HCT116 (cell line): ENCODE measurements at regions not wholly inside any gene's neighbourhood (a gene's known extent, or its start where the extent isn't known, plus 50 kb on each side); places are given as distances from the start of the nearest gene placed in this dataset.

Experiments
- ATAC-seq: fragments of 200-7000 bp; cut with Tn5 transposase; 2 replicates; pipeline ENCODE4 v1.9.1; 2020; ENCODE audit warnings: mild to moderate bottlenecking, moderate library complexity
- BruUV-seq: library from RNA; stranded (reverse); fragments of 400-500 nt; replicated peaks from 2 replicates; lab custom pipeline; 2021; lab: Mats Ljungman, UMichigan
- CTCF ChIA-PET: fragments of 300-600 bp; sonication (Branson Sonifier 250); formaldehyde crosslinking; loops from one replicate; lab custom pipeline; 2021; ENCODE audit warnings: antibody characterized with exemption; lab: Charles Lee
- POLR2A ChIA-PET: fragments of 300-600, 350-600 bp; sonication (Branson Sonifier 250); formaldehyde crosslinking; loops from one replicate; lab custom pipeline; 2021; ENCODE audit warnings: antibody characterized with exemption; lab: Charles Lee
- RAD21 ChIA-PET, 2 experiments: fragments of 300-600 bp; sonication (Branson Sonifier 250); formaldehyde crosslinking; loops; one replicate each; lab custom pipeline; 2023; ENCODE audit warnings: low total read pairs in 2 of 2; ENCODE audit not compliant: uncharacterized antibody in 2 of 2, unreplicated experiment in 2 of 2, low non-redundant PET in 1 of 2; lab: Charles Lee
- DNase-seq: peaks from one replicate; pipeline ENCODE4 v3.0.0-alpha.2; 2010; ENCODE audit warnings: low read depth, low spot score
- H2AFZ ChIP-seq: fragments of 200-600 bp; shearing (Covaris generic), sonication (generic); 2 replicates; pipeline ENCODE4 v1.6.1; 2017; ENCODE audit warnings: low read depth, mixed run types, mixed read lengths, antibody characterized with exemption, low read length; ENCODE audit not compliant: poor library complexity, severe bottlenecking
- H3K27ac ChIP-seq: 2 replicates; pipeline ENCODE4 v1.5.1; 2012; ENCODE audit warnings: low read depth, low read length
- H3K27me3 ChIP-seq: fragments of 200-600 bp; sonication (generic); 2 replicates; pipeline ENCODE4 v1.6.1; 2016; ENCODE audit warnings: mixed run types, low read length, mixed read lengths; ENCODE audit not compliant: insufficient read depth
- H3K36me3 ChIP-seq, 2 experiments: fragments of 200-500 bp in 1 of 2; fragments of 200-600 bp in 1 of 2; sonication (Bioruptor generic) in 1 of 2; sonication (generic) in 1 of 2; 2 replicates each; pipeline versions ENCODE4 v1.5.1 to v1.6.1; 2014 to 2016; ENCODE audit warnings: low read length in 2 of 2, inconsistent platforms in 1 of 2, mixed read lengths in 1 of 2, mixed run types in 1 of 2; ENCODE audit not compliant: insufficient read depth in 2 of 2, control insufficient read depth in 1 of 2
- H3K4me1 ChIP-seq, 2 experiments: fragments of 200-600 bp in 1 of 2; sonication (generic) in 1 of 2; 2 replicates each; pipeline versions ENCODE4 v1.5.1 to v1.6.1; 2012 to 2017; ENCODE audit warnings: low read length in 2 of 2, inconsistent platforms in 1 of 2, mild to moderate bottlenecking in 1 of 2, mixed read lengths in 1 of 2, mixed run types in 1 of 2, moderate library complexity in 1 of 2; ENCODE audit not compliant: insufficient read depth in 2 of 2, control insufficient read depth in 1 of 2
- H3K4me2 ChIP-seq: fragments of 200-600 bp; sonication (generic); 2 replicates; pipeline ENCODE4 v1.6.1; 2017; ENCODE audit warnings: mixed run types, low read length, mixed read lengths
- H3K4me3 ChIP-seq, 2 experiments: fragments of 200-600 bp in 1 of 2; sonication (generic) in 1 of 2; replicated peaks in 1 of 2; 2 replicates each; pipeline ENCODE4 v1.5.1; 2011 to 2016; ENCODE audit warnings: low read length in 2 of 2, control low read depth in 1 of 2, low read depth in 1 of 2, mild to moderate bottlenecking in 1 of 2, mixed read lengths in 1 of 2, mixed run types in 1 of 2
- H3K79me2 ChIP-seq: fragments of 200-600 bp; sonication (generic); 2 replicates; pipeline ENCODE4 v1.6.1; 2017; ENCODE audit warnings: mild to moderate bottlenecking, mixed run types, low read length, moderate library complexity, mixed read lengths; ENCODE audit not compliant: insufficient read depth
- H3K9ac ChIP-seq: fragments of 200-600 bp; sonication (generic); 2 replicates; pipeline ENCODE4 v1.6.1; 2016; ENCODE audit warnings: low read length, mixed read lengths
- H3K9me2 ChIP-seq: fragments of 200-600 bp; sonication (generic), shearing (Covaris generic); 2 replicates; pipeline ENCODE4 v1.6.1; 2017; ENCODE audit warnings: mixed run types, mild to moderate bottlenecking, moderate library complexity; ENCODE audit not compliant: insufficient read depth
- H3K9me3 ChIP-seq, 2 experiments: fragments of 200-500 bp in 1 of 2; fragments of 200-600 bp in 1 of 2; sonication (Bioruptor generic) in 1 of 2; sonication (generic) in 1 of 2; 2 replicates each; pipeline ENCODE4 v1.6.1; 2014 to 2017; ENCODE audit warnings: low read length in 2 of 2, mixed read lengths in 2 of 2, inconsistent platforms in 1 of 2, low read depth in 1 of 2, mild to moderate bottlenecking in 1 of 2, mixed run types in 1 of 2, moderate library complexity in 1 of 2; ENCODE audit not compliant: control insufficient read depth in 1 of 2, insufficient read depth in 1 of 2
- H4K20me1 ChIP-seq: fragments of 200-600 bp; sonication (generic), shearing (Covaris generic); 2 replicates; pipeline ENCODE4 v1.6.1; 2017; ENCODE audit warnings: mixed run types, mild to moderate bottlenecking, moderate library complexity; ENCODE audit not compliant: insufficient read depth
- ATF3 ChIP-seq: IDR thresholded peaks from 2 replicates; pipeline ENCODE4 v1.6.1; 2012
- CBX3 ChIP-seq: IDR thresholded peaks from 2 replicates; pipeline ENCODE4 v1.6.1; 2012; ENCODE audit warnings: low read depth
- CEBPB ChIP-seq: IDR thresholded peaks from 2 replicates; pipeline ENCODE4 v1.6.1; 2012; ENCODE audit warnings: low read depth
- CTCF ChIP-seq, 3 experiments: fragments of 200-600 bp in 1 of 3; sonication (generic) in 1 of 3; IDR thresholded peaks in 2 of 3; conservative IDR thresholded peaks in 1 of 3; 2 replicates each; pipeline ENCODE4 v1.5.1; 2012 to 2017; ENCODE audit warnings: low read depth in 2 of 3, low read length in 2 of 3, antibody characterized with exemption in 1 of 3, borderline replicate concordance in 1 of 3, control low read depth in 1 of 3, mild to moderate bottlenecking in 1 of 3, mixed read lengths in 1 of 3, mixed run types in 1 of 3, moderate library complexity in 1 of 3; ENCODE audit not compliant: insufficient read depth in 1 of 3
- ELF1 ChIP-seq: IDR thresholded peaks from 2 replicates; pipeline ENCODE4 v1.6.1; 2012; ENCODE audit warnings: low read depth, borderline replicate concordance
- EZH2 ChIP-seq: fragments of 200-600 bp; sonication (generic); IDR thresholded peaks from 2 replicates; pipeline ENCODE4 v1.6.1; 2017; ENCODE audit warnings: antibody characterized with exemption, mixed run types
- EZH2phosphoT487 ChIP-seq: fragments of 200-600 bp; IDR thresholded peaks from 2 replicates; pipeline ENCODE4 v1.6.1; 2018; ENCODE audit warnings: antibody characterized with exemption, borderline replicate concordance
- FOSL1 ChIP-seq: IDR thresholded peaks from 2 replicates; pipeline ENCODE4 v1.6.1; 2012; ENCODE audit warnings: low read depth
- MAX ChIP-seq: IDR thresholded peaks from 2 replicates; pipeline ENCODE4 v1.6.1; 2012
- RAD21 ChIP-seq: IDR thresholded peaks from 2 replicates; pipeline ENCODE4 v1.6.1; 2012; ENCODE audit warnings: low read depth, mild to moderate bottlenecking
- REST ChIP-seq: IDR thresholded peaks from 2 replicates; pipeline ENCODE4 v1.6.1; 2012; ENCODE audit warnings: low read depth
- SP1 ChIP-seq: IDR thresholded peaks from 2 replicates; pipeline ENCODE4 v1.6.1; 2012; ENCODE audit warnings: low read depth
- SRF ChIP-seq: IDR thresholded peaks from 2 replicates; pipeline ENCODE4 v1.6.1; 2012; ENCODE audit warnings: low read depth
- TCF7L2 ChIP-seq: IDR thresholded peaks from 2 replicates; pipeline ENCODE4 v1.7.0; 2011; ENCODE audit warnings: borderline replicate concordance, inconsistent platforms; ENCODE audit not compliant: insufficient read depth, insufficient read length; ENCODE audit errors: extremely low read depth
- YY1 ChIP-seq: IDR thresholded peaks from 2 replicates; pipeline ENCODE4 v1.6.1; 2011; ENCODE audit warnings: low read length, low read depth, moderate library complexity, mild to moderate bottlenecking; ENCODE audit not compliant: insufficient replicate concordance; ENCODE audit errors: extremely low read depth
- ZBTB33 ChIP-seq: IDR thresholded peaks from 2 replicates; pipeline ENCODE4 v1.6.1; 2011; ENCODE audit warnings: mild to moderate bottlenecking, low read length, moderate library complexity; ENCODE audit not compliant: insufficient replicate concordance; ENCODE audit errors: extremely low read depth
- intact Hi-C: fragments of 100-400 bp; cut with micrococcal nuclease; formaldehyde crosslinking; loops from 2 replicates; pipeline ENCODE4 v1.10.0; 2022

- ChIA-PET RAD21 (no interaction called here), CTCF (no interaction called here), POLR2A (no interaction called here)
- no peak for TF ChIP-seq SRF
- no peak for TF ChIP-seq CEBPB
- TF ChIP-seq SP1 = no peak
- no peak for TF ChIP-seq MAX
- no peak for TF ChIP-seq ATF3
- no peak for TF ChIP-seq YY1
- TF ChIP-seq EZH2phosphoT487 = no peak
- no peak for TF ChIP-seq EZH2
- no peak for TF ChIP-seq CTCF (IDR thresholded peaks at IDR 0.05 in 2 of 3, conservative IDR thresholded peaks at IDR 0.05 in 1 of 3; ENCODE audit: borderline replicate concordance in 1 of 3, insufficient read depth in 1 of 3, low read depth in 2 of 3, low read length in 2 of 3)
- no peak for TF ChIP-seq CBX3
- no peak for TF ChIP-seq RAD21
- TF ChIP-seq FOSL1 = no peak
- no peak for TF ChIP-seq ZBTB33
- no peak for TF ChIP-seq REST
- no peak for TF ChIP-seq ELF1
- TF ChIP-seq TCF7L2 = no peak
- Histone ChIP-seq H3K9me2 (no peaks in the 10 kb centered on the region), H3K9me3 (no peaks in the 10 kb centered on the region; a peak in 2 of 4 replicates), H3K9ac (no peak overlapping the region), H3K36me3 (no peaks in the 10 kb centered on the region), H3K4me2 (no peak overlapping the region), H3K79me2 (no peaks in the 10 kb centered on the region), H3K4me1 (no peaks in the 10 kb centered on the region), H4K20me1 (no peaks in the 10 kb centered on the region), H3K27me3 (no peaks in the 10 kb centered on the region), H3K4me3 (no peak overlapping the region), H2AFZ (no peak overlapping the region), H3K27ac (no peak overlapping the region)
- no TSS peak for BruUV-seq
- intact Hi-C loops = no loop called here
- no peak for ATAC-seq
- DNase-seq = no peak
Observed at GRCh38 chr9:119101048-119101447, 268.2 kb downstream of the BRINP1 start.
